ENCODE measurements at regions not wholly inside any gene's neighbourhood (a gene's known extent, or its start where the extent isn't known, plus 50 kb on each side); places are given as distances from the start of the nearest gene placed in this dataset.
"Not testable (repeated sequence)": the region's sequence is repeated elsewhere in the genome, so short reads cannot be mapped to it uniquely, and the experiment has no call there.

DNA sequence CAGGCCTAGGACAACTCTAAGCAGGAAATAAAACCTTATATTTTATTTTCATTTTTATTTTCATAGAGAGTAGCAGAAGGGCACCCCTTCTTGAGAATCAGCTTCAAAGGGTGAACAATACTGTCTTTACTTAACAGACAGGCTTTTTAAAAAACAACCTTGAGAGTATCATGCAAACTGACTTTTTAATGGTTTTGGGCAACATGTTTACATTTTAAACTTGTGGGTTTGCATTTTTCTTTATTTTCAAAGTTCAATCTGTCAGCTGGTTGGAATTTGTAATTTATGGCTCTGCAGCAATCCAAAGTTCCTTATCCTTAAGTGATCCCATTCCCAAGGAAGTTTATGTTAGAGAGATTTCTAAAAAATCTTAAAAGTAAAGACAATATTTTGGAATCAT, 392.3 kb upstream of the ADAMTS5 start:
- H3K27ac ChIP-seq (replicated peaks) = no peak overlapping the region
- H3K27me3 ChIP-seq (ENCODE audit: low read depth) = no peaks in the 10 kb centered on the region
- no peaks in the 10 kb centered on the region for H3K4me1 ChIP-seq
- intact Hi-C loops (cut with micrococcal nuclease) = no loop called here
- no peak for TF ChIP-seq CTCF (IDR thresholded peaks at IDR 0.05; ENCODE audit: borderline replicate concordance)
- no peaks in the 10 kb centered on the region for H3K36me3 ChIP-seq
- no peaks in the 10 kb centered on the region for H3K9me3 ChIP-seq (replicated peaks)
- H3K4me3 ChIP-seq = no peak overlapping the region
- DNase-seq = no peak

DNA sequence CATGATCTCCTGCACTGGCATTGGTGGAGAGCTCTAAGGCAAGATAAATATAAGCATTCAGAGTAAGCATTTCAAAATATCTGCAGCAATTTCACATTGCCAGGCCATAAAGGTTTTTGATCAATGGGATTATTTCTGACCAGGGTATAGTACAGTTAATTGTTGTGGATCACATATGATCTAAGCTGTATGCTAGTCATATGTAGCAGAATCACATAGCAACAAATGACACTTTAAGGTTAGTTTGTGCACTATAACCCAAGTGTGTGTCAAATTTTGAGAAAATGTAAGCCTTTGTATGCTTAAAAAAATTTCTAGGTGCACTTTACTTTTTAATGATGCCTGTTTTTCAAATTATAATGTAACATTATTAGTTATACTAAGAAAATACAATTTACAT, 386.0 kb upstream of the ADAMTS5 start:
- no peak overlapping the region for H3K27ac ChIP-seq (replicated peaks)
- H3K9me3 ChIP-seq (replicated peaks) = no peaks in the 10 kb centered on the region
- no peaks in the 10 kb centered on the region for H3K27me3 ChIP-seq (ENCODE audit: low read depth)
- H3K4me1 ChIP-seq = no peaks in the 10 kb centered on the region
- no peak overlapping the region for H3K4me3 ChIP-seq
- intact Hi-C loops (cut with micrococcal nuclease) = no loop called here
- no peak for DNase-seq
- TF ChIP-seq CTCF (IDR thresholded peaks at IDR 0.05; ENCODE audit: borderline replicate concordance) = no peak
- H3K36me3 ChIP-seq = no peaks in the 10 kb centered on the region

DNA sequence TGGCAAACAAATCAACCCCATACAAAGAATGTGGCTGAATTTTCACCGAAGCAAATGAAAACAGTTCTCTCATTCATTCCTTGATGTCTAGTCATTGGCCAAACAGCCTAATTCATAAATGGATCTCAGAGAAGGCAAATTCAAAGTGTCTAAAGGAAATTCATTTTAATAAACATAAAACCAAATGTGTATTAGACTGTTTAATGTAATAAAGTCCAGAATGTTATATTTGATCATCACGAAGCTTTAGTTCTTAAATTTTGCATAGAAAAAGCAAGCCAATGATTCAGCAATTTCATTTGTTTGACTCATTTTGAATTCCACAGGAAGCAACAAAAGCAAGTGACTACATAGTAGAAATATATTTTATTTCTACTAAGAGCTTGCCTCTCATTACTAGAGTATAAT, 379.2 kb upstream of the ADAMTS5 start:
- Histone ChIP-seq H3K4me1 (no peaks in the 10 kb centered on the region), H3K9me3 (replicated peaks) (no peaks in the 10 kb centered on the region), H3K36me3 (no peaks in the 10 kb centered on the region), H3K4me3 (no peak overlapping the region), H3K27ac (replicated peaks) (no peak overlapping the region), H3K27me3 (ENCODE audit: low read depth) (no peaks in the 10 kb centered on the region)
- no peak for TF ChIP-seq CTCF (IDR thresholded peaks at IDR 0.05; ENCODE audit: borderline replicate concordance)
- intact Hi-C loops (cut with micrococcal nuclease) = no loop called here
- no peak for DNase-seq

DNA sequence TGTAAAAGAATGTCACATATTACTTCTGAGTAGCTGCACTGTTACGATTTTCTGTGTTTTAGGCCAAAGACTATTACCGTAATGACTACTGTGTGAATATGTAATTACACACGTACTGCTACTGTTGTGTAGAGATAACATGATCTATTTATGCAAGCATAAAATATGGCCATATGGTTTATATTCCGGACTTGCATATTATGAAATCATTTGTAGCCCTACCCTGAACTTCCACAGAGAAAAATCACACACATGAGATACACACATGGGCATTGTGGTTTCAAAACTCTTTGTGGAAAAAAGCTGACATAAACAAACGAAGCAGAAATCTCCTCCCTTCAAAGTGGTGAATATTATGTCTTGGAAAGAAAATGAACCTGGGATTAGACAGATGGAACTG, 373.0 kb upstream of the ADAMTS5 start:
- H3K27me3 ChIP-seq (ENCODE audit: low read depth) = no peaks in the 10 kb centered on the region
- no peaks in the 10 kb centered on the region for H3K4me1 ChIP-seq
- no peak overlapping the region for H3K4me3 ChIP-seq
- no peaks in the 10 kb centered on the region for H3K36me3 ChIP-seq
- H3K9me3 ChIP-seq (replicated peaks) = peaks cover under 1% of the 10 kb centered on the region
- no peak overlapping the region for H3K27ac ChIP-seq (replicated peaks)
- intact Hi-C loops (cut with micrococcal nuclease) = no loop called here
- TF ChIP-seq CTCF (IDR thresholded peaks at IDR 0.05; ENCODE audit: borderline replicate concordance) = no peak
- DNase-seq = no peak

- intact Hi-C loops (cut with micrococcal nuclease); H3K4me1 ChIP-seq; DNase-seq; H3K27ac ChIP-seq (replicated peaks); H3K4me3 ChIP-seq; H3K27me3 ChIP-seq (ENCODE audit: low read depth); H3K36me3 ChIP-seq: not testable (repeated sequence)
- H3K9me3 ChIP-seq (replicated peaks) = peaks cover 13% of the 10 kb centered on the region
These were observed 371.1 kb upstream of the ADAMTS5 start for GRCh38 chr21:27338007-27338406.

- no peaks in the 10 kb centered on the region for H3K27me3 ChIP-seq (ENCODE audit: low read depth)
- TF ChIP-seq CTCF (IDR thresholded peaks at IDR 0.05; ENCODE audit: borderline replicate concordance) = no peak
- peaks cover 30% of the 10 kb centered on the region for H3K9me3 ChIP-seq (replicated peaks)
- no peaks in the 10 kb centered on the region for H3K36me3 ChIP-seq
- H3K4me3 ChIP-seq = no peak overlapping the region
- no peaks in the 10 kb centered on the region for H3K4me1 ChIP-seq
- no peak overlapping the region for H3K27ac ChIP-seq (replicated peaks)
- DNase-seq = no peak
- intact Hi-C loops (cut with micrococcal nuclease) = no loop called here
These were observed 366.2 kb upstream of the ADAMTS5 start for GRCh38 chr21:27333096-27333495.

All from left ventricle myocardium inferior (tissue), 1 donor.